Naive thymus-derived CD8-positive, alpha-beta T cell (primary cell): ENCODE measurements at regions not wholly inside any gene's neighbourhood (a gene's known extent, or its start where the extent isn't known, plus 50 kb on each side); places are given as distances from the start of the nearest gene placed in this dataset.
"Not testable (repeated sequence)": the region's sequence is repeated elsewhere in the genome, so short reads cannot be mapped to it uniquely, and the experiment has no call there.

Experiments
- ATAC-seq, 2 donors: fragments of 150-1000 bp; cut with Tn5 transposase in 1 of 2; sonication (Bioruptor Pico), chemical (Tn5 transposase) in 1 of 2; 1 replicate in 1 of 2; 2 replicates in 1 of 2; pipeline ENCODE4 v1.10.0; 2021; ENCODE audit warnings: mild to moderate bottlenecking in 2 of 2, moderate library complexity in 2 of 2
- POLR2A ChIA-PET: fragments of 350-600 bp; sonication (Branson Sonifier 250); formaldehyde crosslinking; loops from one replicate; lab custom pipeline; 2021; ENCODE audit warnings: antibody characterized with exemption; lab: Charles Lee
- DNase-seq, 10 donors: peaks; one replicate each; pipeline versions ENCODE4 v3.0.0 to v3.0.0-alpha.2; 2020 to 2022
- H3K27ac Mint-ChIP-seq, 10 donors: one replicate each; pipeline ENCODE4 v1.8.0; 2020 to 2022; ENCODE audit warnings: mild to moderate bottlenecking in 10 of 10, mixed read lengths in 10 of 10, moderate library complexity in 4 of 10, inconsistent platforms in 1 of 10
- H3K27me3 Mint-ChIP-seq, 5 donors: one replicate each; pipeline ENCODE4 v1.8.0; 2021 to 2022; ENCODE audit warnings: mixed read lengths in 5 of 5
- H3K36me3 Mint-ChIP-seq, 3 donors: one replicate each; pipeline ENCODE4 v1.8.0; 2020 to 2022; ENCODE audit warnings: mixed read lengths in 3 of 3, mild to moderate bottlenecking in 2 of 3, inconsistent platforms in 1 of 3
- H3K4me1 Mint-ChIP-seq, 4 donors: one replicate each; pipeline ENCODE4 v1.8.0; 2021 to 2022; ENCODE audit warnings: mixed read lengths in 4 of 4
- H3K4me3 Mint-ChIP-seq, 10 donors: one replicate each; pipeline ENCODE4 v1.8.0; 2020 to 2022; ENCODE audit warnings: mild to moderate bottlenecking in 10 of 10, mixed read lengths in 10 of 10, moderate library complexity in 6 of 10, inconsistent platforms in 1 of 10
- H3K9me3 Mint-ChIP-seq, 9 donors: one replicate each; pipeline ENCODE4 v1.8.0; 2020 to 2022; ENCODE audit warnings: mixed read lengths in 9 of 9, mild to moderate bottlenecking in 3 of 9, inconsistent platforms in 1 of 9, moderate library complexity in 1 of 9

DNA sequence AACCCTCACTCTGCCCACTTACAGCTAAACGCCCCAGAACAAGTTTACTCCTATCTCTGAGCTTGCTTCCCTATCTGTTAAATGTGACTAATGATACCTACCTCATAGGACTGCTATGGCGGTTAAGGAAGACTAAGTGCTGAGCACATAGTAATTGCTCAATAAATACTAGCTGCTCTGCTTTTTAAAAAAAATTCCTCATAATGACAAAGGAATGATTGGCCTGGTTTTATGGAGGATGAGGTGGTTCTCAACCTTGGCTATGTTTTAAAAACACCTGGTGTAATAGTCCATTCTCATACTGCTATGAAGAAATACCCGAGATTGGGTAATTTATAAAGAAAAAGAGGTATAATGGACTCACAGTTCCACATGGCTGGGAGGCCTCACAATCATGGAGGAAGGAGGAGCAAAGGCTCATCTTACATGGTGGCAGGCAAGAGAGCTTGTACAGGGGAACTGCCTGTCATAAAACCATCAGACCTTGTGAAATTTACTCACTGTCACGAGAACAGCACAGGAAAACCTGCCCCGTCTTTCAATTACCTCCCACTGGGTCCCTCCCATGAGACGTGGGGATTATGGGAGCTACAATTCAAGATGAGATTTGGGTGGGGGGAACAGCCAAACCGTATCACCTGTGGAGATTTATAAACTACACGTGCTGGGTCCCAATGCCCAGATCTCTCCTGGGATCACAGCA is 127.2 kb upstream of the SYT13 start:
- Mint-ChIP-seq H3K4me3 (no peak overlapping the region), H3K27me3 (peaks cover 14 to 54% (median 31%) of the 10 kb centered on the region in 5 donors), H3K27ac (no peak overlapping the region), H3K4me1 (peaks cover 0 to 3% (median 0%) of the 10 kb centered on the region in 4 donors), H3K9me3 (no peaks in the 10 kb centered on the region), H3K36me3 (no peaks in the 10 kb centered on the region)
- DNase-seq (no peak), ATAC-seq (no peak)
- POLR2A ChIA-PET, result no interaction called here

DNA sequence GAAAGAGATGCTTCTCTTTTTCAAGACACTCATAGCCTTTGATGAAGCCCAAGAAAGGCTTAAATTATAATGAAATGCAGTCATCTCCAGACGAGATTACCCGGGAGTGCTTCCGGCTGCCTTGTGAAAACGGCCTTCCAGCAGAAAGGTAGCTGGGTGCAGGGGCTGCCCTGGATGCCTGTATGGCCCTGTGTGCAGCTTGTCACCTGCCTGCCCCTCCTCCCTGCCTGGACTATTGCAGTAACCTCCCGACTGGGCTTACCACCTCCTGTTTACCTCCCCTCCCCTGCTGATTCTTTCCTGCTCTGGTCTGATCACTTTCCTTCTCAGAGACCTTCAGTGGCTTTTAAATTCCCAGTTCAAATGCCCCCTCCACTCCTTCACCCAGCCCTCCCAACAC is 126.4 kb upstream of the SYT13 start:
- POLR2A ChIA-PET, result no interaction called here
- ATAC-seq (no peak), DNase-seq (no peak)
- H3K9me3 Mint-ChIP-seq, result no peaks in the 10 kb centered on the region
- peaks cover 0 to 3% (median 0%) of the 10 kb centered on the region in 4 donors for H3K4me1 Mint-ChIP-seq
- H3K27ac Mint-ChIP-seq, result peak overlapping the region in 1 of 10 donors; percentile 30
- no peak overlapping the region for H3K4me3 Mint-ChIP-seq
- no peaks in the 10 kb centered on the region for H3K36me3 Mint-ChIP-seq
- H3K27me3 Mint-ChIP-seq, result peaks cover 18 to 56% (median 31%) of the 10 kb centered on the region in 5 donors

DNA sequence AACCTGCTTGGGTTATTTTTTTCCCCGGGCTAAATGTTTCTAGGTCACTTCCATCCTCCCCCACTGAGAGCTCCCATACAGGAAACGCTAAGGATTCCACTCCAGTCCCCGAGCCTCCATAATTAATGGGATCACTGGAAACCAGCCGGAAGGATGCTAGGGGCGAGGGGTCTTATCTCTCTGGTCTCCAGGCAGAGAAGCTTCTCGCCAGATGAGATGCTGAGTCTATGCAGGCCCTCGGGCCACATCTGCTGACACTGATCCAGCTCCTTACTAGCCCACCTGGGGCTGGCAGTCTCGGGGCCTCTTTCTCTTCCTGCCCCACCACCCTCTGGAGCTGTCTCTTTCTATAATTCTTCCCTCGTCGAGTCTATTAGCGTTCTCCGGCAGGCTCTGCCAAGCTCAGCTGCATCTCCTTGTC is 125.9 kb upstream of the SYT13 start:
- Mint-ChIP-seq H3K4me3 (no peak overlapping the region), H3K9me3 (no peaks in the 10 kb centered on the region), H3K27me3 (peaks cover 19 to 57% (median 31%) of the 10 kb centered on the region in 5 donors), H3K4me1 (peaks cover 0 to 3% (median 0%) of the 10 kb centered on the region in 4 donors), H3K36me3 (no peaks in the 10 kb centered on the region), H3K27ac (no peak overlapping the region)
- DNase-seq (no peak), ATAC-seq (no peak)
- POLR2A ChIA-PET, result no interaction called here

DNA sequence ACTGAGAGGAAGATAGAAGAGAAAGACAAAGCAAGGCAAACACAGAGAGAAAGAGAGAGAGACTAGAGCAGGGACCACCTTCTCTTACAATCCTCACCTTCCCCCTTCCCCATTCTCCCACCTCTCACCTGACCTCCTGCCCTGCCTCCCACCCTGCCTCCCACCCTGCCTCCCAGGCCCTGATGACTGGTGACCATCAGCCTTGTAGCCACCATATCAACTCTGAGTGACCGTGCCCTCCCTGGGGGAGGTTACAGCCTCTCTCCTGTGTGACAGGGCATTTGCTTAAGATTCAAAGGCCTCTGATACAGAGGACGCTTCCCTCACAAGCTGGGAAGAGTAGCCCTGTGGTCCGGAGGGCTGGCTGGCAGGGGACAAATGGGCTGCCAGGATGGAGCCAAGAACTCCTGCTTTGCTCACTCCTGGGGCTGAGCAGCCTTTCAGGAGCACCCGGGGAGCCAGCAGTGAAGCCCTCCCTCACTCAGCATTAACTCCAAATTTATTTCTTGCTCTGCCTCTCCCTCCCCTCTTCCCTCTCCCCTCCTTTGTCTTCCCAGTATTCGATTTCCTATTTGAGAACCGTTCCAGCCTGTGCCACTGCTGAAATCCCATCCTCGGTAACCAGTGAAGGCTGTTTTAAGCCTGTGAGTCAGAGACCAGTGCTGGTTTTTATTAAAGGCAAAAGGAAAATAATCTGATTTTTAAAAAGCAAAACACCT is 125.2 kb upstream of the SYT13 start:
- no peak overlapping the region for H3K27ac Mint-ChIP-seq
- ATAC-seq, result no peak
- H3K4me1 Mint-ChIP-seq, result peaks cover 0 to 3% (median 0%) of the 10 kb centered on the region in 4 donors
- POLR2A ChIA-PET, result no interaction called here
- H3K4me3 Mint-ChIP-seq, result no peak overlapping the region
- peaks cover 19 to 57% (median 31%) of the 10 kb centered on the region in 5 donors for H3K27me3 Mint-ChIP-seq
- H3K9me3 Mint-ChIP-seq, result no peaks in the 10 kb centered on the region
- DNase-seq, result no peak
- H3K36me3 Mint-ChIP-seq, result no peaks in the 10 kb centered on the region

DNA sequence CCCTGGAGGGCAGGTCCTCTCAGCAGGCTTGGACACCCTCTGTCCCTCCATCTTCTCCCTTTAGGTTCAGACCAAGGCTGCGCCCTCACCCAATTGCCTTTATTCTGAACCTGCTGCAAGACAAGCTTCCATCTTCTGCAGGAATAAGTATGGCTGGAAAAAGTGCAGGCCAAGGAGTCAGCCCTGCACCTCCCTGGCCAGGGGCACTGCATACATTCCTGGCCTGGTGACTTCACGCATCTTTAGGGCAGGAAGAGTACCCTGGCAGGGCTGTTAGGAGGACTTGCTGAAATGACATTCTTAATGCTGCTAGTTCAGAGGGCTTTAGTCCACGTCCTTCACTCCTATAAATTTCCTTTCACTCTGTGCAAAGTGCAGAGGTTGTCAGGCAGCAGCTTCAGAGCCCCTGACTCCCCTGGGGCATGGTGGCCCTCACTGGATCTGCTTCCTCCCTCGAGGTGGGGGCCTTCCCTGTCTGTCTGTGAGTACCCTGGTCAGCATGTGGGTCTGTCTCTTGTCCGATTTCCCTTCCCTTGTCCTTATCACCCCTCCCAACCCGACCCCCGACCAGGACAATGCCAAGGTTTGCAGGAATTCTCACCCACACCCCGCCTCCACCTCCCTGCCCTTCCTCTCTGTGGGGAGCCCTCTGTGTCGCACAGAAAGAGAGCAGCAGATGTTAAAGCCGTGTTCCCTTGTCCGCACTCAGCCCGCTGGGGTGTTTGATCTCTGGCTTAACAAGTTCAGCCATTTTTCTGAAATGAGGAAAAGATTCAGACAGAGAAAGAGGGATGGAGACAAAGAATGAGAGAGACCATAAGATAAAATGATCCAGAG is 124.5 kb upstream of the SYT13 start:
- ATAC-seq (no peak), DNase-seq (no peak)
- no peak overlapping the region for H3K4me3 Mint-ChIP-seq
- H3K4me1 Mint-ChIP-seq, result peaks cover 0 to 3% (median 0%) of the 10 kb centered on the region in 4 donors
- POLR2A ChIA-PET, result no interaction called here
- no peaks in the 10 kb centered on the region for H3K9me3 Mint-ChIP-seq
- H3K27ac Mint-ChIP-seq, result peak overlapping the region in 1 of 10 donors; percentile 32
- peaks cover 19 to 57% (median 31%) of the 10 kb centered on the region in 5 donors for H3K27me3 Mint-ChIP-seq
- H3K36me3 Mint-ChIP-seq, result no peaks in the 10 kb centered on the region

DNA sequence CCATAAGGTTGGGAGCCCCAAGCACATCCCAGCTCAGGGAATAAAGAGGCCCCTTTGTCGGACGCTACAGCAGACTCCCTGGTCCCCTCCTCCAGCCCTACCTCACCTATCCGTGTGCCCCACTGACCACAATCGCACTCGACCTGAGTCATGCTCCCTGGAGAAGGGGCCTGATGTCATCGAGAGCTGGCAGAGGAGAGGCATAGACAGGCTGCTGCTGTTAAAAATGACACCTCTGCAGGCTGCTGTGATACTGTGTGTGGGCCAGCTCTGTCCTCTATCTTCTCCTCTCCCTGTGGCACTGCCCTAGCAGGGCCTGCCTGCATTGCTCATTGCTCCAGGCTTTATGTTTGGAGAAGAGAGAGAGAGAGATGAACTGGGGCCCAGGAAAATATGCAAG is 123.4 kb upstream of the SYT13 start:
- no peak for DNase-seq
- H3K4me1 Mint-ChIP-seq, result peaks cover 0 to 3% (median under 1%) of the 10 kb centered on the region in 4 donors
- no peak for ATAC-seq
- no peak overlapping the region for H3K4me3 Mint-ChIP-seq
- POLR2A ChIA-PET, result no interaction called here
- peaks cover 23 to 66% (median 35%) of the 10 kb centered on the region in 5 donors for H3K27me3 Mint-ChIP-seq
- H3K36me3 Mint-ChIP-seq, result no peaks in the 10 kb centered on the region
- no peaks in the 10 kb centered on the region for H3K9me3 Mint-ChIP-seq
- no peak overlapping the region for H3K27ac Mint-ChIP-seq

DNA sequence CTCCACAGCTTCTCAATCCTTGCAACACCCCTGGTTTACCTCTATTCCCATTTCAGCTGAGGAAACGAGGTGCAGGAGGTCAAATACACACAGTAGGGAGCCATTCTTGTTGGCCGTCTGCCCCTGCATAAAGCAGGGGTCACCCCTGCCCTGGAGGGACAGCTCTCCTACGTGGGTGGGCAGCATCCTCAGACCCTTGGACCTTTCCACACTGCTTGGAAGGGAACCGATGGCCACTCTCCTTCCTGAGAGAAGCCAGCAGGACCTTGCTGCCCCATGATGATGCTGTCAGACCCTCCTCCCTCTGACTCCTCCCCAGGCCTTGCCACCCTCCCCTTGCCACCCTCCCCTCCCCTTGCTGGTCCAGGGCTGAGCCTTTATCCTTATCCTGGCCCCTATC is 121.1 kb upstream of the SYT13 start:
- H3K4me1 Mint-ChIP-seq, result peaks cover 0 to 2% (median 0%) of the 10 kb centered on the region in 4 donors
- DNase-seq (no peak), ATAC-seq (no peak)
- H3K27me3 Mint-ChIP-seq, result peaks cover 23 to 65% (median 29%) of the 10 kb centered on the region in 5 donors
- H3K27ac Mint-ChIP-seq, result no peak overlapping the region
- H3K4me3 Mint-ChIP-seq, result no peak overlapping the region
- no peaks in the 10 kb centered on the region for H3K36me3 Mint-ChIP-seq
- POLR2A ChIA-PET, result interaction anchor here (0.6 kb wide), 1 partner anchor 1708 kb away, joined by 3 read pairs; no protein-coding TSS in a partner anchor
- H3K9me3 Mint-ChIP-seq, result no peaks in the 10 kb centered on the region

DNA sequence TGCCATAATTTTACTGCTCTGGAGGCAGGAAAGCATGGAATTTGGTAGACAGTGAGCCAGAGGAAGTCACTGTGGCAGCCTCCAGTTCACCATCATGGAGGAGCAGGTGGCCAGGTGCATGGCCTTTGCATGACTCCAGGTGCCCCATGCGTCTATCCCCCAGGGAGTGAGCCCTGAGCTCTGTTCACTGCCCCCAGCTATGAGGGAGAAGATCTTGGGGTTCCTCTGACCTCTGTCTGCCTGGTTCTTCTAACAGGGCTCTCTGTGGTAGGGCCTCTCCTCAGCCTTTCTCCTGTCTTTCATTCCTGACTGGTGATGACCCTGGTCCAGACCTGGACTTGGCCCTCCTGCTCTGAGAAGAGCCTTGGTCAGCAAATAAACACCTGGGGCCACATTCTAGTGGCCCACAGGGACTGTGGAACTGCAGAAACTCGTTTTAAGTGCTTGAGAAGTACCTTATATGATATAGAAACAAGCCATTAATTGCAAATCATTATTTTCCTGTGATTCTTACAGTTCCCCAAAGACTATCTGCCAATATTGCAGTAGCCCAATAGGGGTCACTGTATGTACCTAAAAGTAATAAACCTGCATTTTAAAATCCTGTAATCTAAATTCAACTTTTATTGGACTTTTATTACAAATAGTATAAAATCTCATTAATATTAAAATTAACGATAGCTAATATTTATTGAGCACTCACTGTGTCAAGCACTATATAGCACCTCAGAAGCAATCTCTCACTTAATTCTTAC is 120.0 kb upstream of the SYT13 start:
- Mint-ChIP-seq H3K27me3 (peaks cover 21 to 55% (median 26%) of the 10 kb centered on the region in 5 donors), H3K36me3 (no peaks in the 10 kb centered on the region), H3K4me3 (no peak overlapping the region), H3K4me1 (peaks cover 0 to 2% (median 0%) of the 10 kb centered on the region in 4 donors), H3K27ac (no peak overlapping the region), H3K9me3 (no peaks in the 10 kb centered on the region)
- no peak for ATAC-seq
- POLR2A ChIA-PET, result no interaction called here
- no peak for DNase-seq

DNA sequence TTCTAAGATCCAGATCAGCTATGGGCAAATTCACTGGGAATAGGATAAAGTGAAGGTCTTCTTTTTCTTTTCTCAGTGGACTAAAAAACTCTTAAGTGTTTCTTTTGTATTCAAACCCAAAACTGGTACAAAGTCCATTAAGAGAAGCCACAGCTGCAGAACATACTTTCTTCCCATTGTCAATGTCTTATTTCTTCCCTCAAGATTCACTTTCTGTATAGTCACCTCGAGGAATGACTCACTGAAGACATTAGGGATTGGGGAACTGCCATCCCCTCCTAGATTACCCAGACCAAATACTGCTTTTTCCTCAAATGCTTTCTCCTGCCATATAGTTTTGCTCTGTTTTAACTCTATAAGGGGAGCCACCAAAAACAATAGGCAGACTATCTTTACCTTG is 117.4 kb upstream of the SYT13 start:
- POLR2A ChIA-PET, result not testable (repeated sequence)
- H3K27me3 Mint-ChIP-seq, result peaks cover 15 to 41% (median 15%) of the 10 kb centered on the region in 5 donors

DNA sequence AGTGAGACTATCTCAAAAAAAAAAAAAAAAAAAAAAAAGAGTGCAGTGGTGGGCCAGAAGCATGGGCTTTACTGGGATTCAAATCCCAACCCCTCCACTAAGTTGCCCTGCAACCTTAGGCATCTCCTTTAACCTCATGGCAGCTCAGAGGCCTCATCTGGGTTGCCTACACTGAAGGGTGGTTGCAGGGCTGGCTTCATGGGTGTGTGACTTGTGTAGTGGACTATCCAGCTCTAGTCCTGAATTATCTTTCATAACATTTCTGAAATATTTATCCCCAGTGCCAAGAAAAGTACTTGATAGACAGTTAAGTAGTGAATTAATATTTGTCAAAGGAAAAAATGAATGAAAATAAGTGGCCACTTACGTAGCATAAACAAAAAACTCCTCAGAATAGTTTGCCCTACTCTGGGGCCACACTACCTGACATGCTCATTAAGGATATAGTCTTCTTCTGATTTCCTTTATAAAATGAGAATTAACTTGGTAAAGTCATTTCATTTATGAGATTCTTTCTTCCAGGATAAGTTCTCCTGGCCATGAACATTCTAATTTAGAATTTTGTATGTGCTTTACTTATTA is 116.0 kb upstream of the SYT13 start:
- Mint-ChIP-seq H3K9me3 (no peaks in the 10 kb centered on the region), H3K4me1 (peaks cover 0 to 2% (median 0%) of the 10 kb centered on the region in 4 donors), H3K27me3 (peaks cover 7 to 27% (median 9%) of the 10 kb centered on the region in 5 donors), H3K4me3 (no peak overlapping the region), H3K36me3 (no peaks in the 10 kb centered on the region), H3K27ac (no peak overlapping the region)
- DNase-seq (no peak), ATAC-seq (no peak)
- POLR2A ChIA-PET, result no interaction called here

More for the DNA sequence above, 117.4 kb upstream of the SYT13 start:
- not testable (repeated sequence) for H3K4me3 Mint-ChIP-seq, DNase-seq, ATAC-seq, H3K4me1 Mint-ChIP-seq, H3K27ac Mint-ChIP-seq, H3K36me3 Mint-ChIP-seq, H3K9me3 Mint-ChIP-seq

DNA sequence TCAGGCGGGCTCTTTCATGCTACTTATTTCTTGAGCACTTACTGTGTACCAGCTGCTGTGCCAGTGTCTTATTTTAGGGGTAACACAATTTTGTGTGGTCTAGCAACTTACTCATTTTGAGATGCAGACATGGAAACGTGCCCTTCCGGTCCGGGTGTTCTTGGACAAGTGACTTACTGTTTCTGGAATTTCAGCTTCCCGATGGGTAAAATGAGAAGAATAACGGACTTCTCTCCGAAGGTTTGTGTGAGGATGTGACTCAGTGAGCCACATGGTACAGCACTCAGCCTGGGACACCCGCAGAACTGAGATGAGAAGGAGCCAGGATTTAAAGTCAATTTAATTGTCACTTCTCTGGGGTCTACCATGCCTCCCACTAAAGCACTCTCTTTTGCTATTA is 114.5 kb upstream of the SYT13 start:
- DNase-seq (no peak), ATAC-seq (no peak)
- no peaks in the 10 kb centered on the region for H3K36me3 Mint-ChIP-seq
- H3K9me3 Mint-ChIP-seq, result no peaks in the 10 kb centered on the region
- no peak overlapping the region for H3K4me3 Mint-ChIP-seq
- peaks cover 7 to 20% (median 11%) of the 10 kb centered on the region in 5 donors for H3K27me3 Mint-ChIP-seq
- POLR2A ChIA-PET, result no interaction called here
- peaks cover 0 to 2% (median 0%) of the 10 kb centered on the region in 4 donors for H3K4me1 Mint-ChIP-seq
- no peak overlapping the region for H3K27ac Mint-ChIP-seq

DNA sequence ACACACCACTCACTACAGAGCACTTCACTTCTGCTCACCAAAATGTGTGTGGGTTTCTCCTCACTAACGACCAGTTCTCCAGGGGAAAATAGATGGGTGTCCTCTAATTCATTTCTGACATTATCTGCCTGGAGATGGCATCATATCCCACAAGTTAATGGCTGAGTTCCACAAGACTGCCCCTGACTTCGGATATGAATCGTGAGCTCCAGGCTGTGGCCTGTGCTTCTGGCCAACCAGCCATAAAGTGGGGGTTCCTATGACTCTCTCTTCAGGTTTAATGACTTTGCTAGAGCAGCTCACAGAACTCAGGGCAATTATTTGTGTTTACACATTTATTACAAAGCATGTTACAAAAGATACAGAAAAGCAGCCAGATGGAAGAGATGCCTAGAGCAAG is 113.0 kb upstream of the SYT13 start:
- POLR2A ChIA-PET, result no interaction called here
- no peaks in the 10 kb centered on the region for H3K36me3 Mint-ChIP-seq
- DNase-seq (no peak), ATAC-seq (no peak)
- no peak overlapping the region for H3K4me3 Mint-ChIP-seq
- H3K27me3 Mint-ChIP-seq, result peaks cover 1 to 14% (median 3%) of the 10 kb centered on the region in 5 donors
- H3K27ac Mint-ChIP-seq, result peak overlapping the region in 1 of 10 donors; percentile 37
- H3K4me1 Mint-ChIP-seq, result no peaks in the 10 kb centered on the region
- no peaks in the 10 kb centered on the region for H3K9me3 Mint-ChIP-seq
